PFSK-1 (cell line): ENCODE measurements at regions not wholly inside any gene's neighbourhood (a gene's known extent, or its start where the extent isn't known, plus 50 kb on each side); places are given as distances from the start of the nearest gene placed in this dataset.

Source experiments
- POLR2AphosphoS5 ChIP-seq: IDR thresholded peaks from 2 replicates; pipeline ENCODE4 v1.6.1; 2012; ENCODE audit warnings: low read depth, mild to moderate bottlenecking, control low read depth, low read length, moderate library complexity
- REST ChIP-seq, 2 experiments: IDR thresholded peaks; 2 replicates each; pipeline versions ENCODE4 v1.6.1 to v1.8.0; 2011 to 2012; ENCODE audit warnings: low read depth in 2 of 2, low read length in 2 of 2, control low read depth in 1 of 2, inconsistent platforms in 1 of 2, mild to moderate bottlenecking in 1 of 2, moderate library complexity in 1 of 2; ENCODE audit not compliant: insufficient read depth in 1 of 2
- TAF1 ChIP-seq: IDR thresholded peaks from 2 replicates; pipeline ENCODE4 v1.6.1; 2012; ENCODE audit warnings: low read length, control low read depth, borderline replicate concordance; ENCODE audit not compliant: insufficient read depth

- TF ChIP-seq REST (IDR thresholded peaks at IDR 0.05; ENCODE audit: insufficient read depth in 1 of 2, low read depth in 2 of 2, low read length in 2 of 2) (no peak), POLR2AphosphoS5 (no peak), TAF1 (no peak)
These were observed 206.6 kb upstream of the RFX3 start for GRCh38 chr9:3732077-3733038.
